Left lung (tissue), 4 donors: ENCODE measurements at regions not wholly inside any gene's neighbourhood (a gene's known extent, or its start where the extent isn't known, plus 50 kb on each side); places are given as distances from the start of the nearest gene placed in this dataset.

Experiments used
- ATAC-seq: fragments of 200-7000 bp; cut with Tn5 transposase; one replicate; pipeline ENCODE4 v1.9.1; 2020; ENCODE audit warnings: moderate library complexity
- DNase-seq, 4 donors: peaks; one replicate each; pipeline ENCODE4 v3.0.0-alpha.2; 2013 to 2020
- H3K27ac ChIP-seq, 2 donors: fragments of 200-600 bp; sonication (generic) in 1 of 2; one replicate each; pipeline versions ENCODE4 v1.5.0 to v1.8.0; 2020 to 2021
- H3K27me3 ChIP-seq, 2 donors: fragments of 200-600 bp; sonication (generic) in 1 of 2; one replicate each; pipeline versions ENCODE4 v1.5.0 to v1.8.0; 2020 to 2021
- H3K36me3 ChIP-seq, 2 donors: fragments of 200-600 bp; sonication (generic) in 1 of 2; one replicate each; pipeline versions ENCODE4 v1.5.0 to v1.8.0; 2020 to 2021
- H3K4me1 ChIP-seq, 2 donors: fragments of 200-600 bp; one replicate each; pipeline ENCODE4 v1.8.0; 2021
- H3K4me3 ChIP-seq, 2 donors: fragments of 200-600 bp; sonication (generic) in 1 of 2; one replicate each; pipeline versions ENCODE4 v1.5.0 to v1.8.0; 2020 to 2021; ENCODE audit warnings: mild to moderate bottlenecking in 1 of 2
- H3K9me3 ChIP-seq, 2 donors: fragments of 200-600 bp; sonication (generic) in 1 of 2; one replicate each; pipeline versions ENCODE4 v1.5.0 to v1.8.0; 2020 to 2021
- intact Hi-C, 2 donors: fragments of 100-400 bp; cut with DNase I; formaldehyde crosslinking; loops; one replicate each; pipeline versions ENCODE4 v1.11.2 to v1.14.2; 2022
- TF ChIP-seq, protein P1 (sequence below), 2 donors: fragments of 200-600 bp; sonication (generic) in 1 of 2; IDR thresholded peaks; one replicate each; pipeline versions ENCODE4 v1.5.0 to v1.8.0; 2021; ENCODE audit warnings: antibody characterized with exemption in 2 of 2
- donor health status: DM: no; HTN: yes; CAD: no.
- donor health status: DM: no; HTN: no; CAD: no.

DNA sequence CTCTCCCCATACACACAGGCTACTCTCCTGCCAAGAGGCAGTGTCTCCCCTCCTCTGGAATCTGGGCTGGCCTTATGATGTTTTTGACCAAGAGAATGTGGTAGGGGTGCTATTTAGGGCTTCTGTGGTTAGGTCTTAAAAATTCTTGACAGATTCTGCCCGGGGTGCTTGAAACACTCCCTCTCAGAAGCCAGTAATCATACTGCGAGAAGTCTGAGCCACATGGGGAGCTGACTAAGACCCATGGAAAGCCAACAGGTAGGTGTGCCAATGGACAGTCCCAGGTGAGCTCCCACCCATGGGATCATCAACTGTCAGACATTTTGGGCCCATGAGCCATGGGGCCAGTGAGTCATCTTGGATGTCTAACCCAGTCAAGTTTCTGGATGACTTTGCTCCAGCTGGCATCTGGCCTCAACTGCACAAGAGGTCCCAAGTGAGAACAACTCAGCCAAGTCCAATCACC is 315.7 kb downstream of the FBXW7 start:
- Histone ChIP-seq H3K9me3 (peaks cover 0 to 5% of the 10 kb centered on the region in 2 donors), H3K27me3 (no peaks in the 10 kb centered on the region), H3K27ac (no peak overlapping the region), H3K4me3 (no peak overlapping the region), H3K4me1 (no peaks in the 10 kb centered on the region), H3K36me3 (no peaks in the 10 kb centered on the region)
- TF ChIP-seq, protein P1, sequence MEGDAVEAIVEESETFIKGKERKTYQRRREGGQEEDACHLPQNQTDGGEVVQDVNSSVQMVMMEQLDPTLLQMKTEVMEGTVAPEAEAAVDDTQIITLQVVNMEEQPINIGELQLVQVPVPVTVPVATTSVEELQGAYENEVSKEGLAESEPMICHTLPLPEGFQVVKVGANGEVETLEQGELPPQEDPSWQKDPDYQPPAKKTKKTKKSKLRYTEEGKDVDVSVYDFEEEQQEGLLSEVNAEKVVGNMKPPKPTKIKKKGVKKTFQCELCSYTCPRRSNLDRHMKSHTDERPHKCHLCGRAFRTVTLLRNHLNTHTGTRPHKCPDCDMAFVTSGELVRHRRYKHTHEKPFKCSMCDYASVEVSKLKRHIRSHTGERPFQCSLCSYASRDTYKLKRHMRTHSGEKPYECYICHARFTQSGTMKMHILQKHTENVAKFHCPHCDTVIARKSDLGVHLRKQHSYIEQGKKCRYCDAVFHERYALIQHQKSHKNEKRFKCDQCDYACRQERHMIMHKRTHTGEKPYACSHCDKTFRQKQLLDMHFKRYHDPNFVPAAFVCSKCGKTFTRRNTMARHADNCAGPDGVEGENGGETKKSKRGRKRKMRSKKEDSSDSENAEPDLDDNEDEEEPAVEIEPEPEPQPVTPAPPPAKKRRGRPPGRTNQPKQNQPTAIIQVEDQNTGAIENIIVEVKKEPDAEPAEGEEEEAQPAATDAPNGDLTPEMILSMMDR (IDR thresholded peaks at IDR 0.05): no peak
- no peak for ATAC-seq
- no peak for DNase-seq
- intact Hi-C loops: no loop called here

DNA sequence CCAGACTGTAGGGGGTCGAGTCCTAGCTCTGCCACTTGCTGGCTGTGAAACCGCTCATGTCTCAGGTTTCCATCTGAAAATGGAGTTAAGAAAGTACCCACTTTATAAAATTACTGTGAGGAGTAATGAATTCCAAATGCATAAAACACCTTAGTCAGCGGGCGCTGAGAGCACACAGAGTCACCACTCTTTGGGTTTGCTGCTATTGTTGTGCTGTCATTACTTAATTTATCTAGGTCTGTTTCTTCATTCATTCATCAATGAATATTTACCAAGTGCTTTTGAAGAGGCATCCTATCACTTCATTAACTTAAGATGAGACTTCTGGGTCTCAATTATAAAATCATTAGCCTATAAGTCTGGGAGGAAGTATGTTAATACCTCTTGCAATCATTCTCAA is 317.3 kb downstream of the FBXW7 start:
- intact Hi-C loops: no loop called here
- TF ChIP-seq, protein P1 (IDR thresholded peaks at IDR 0.05): no peak
- Histone ChIP-seq H3K4me1 (no peaks in the 10 kb centered on the region), H3K27ac (no peak overlapping the region), H3K9me3 (peaks cover 0 to 6% of the 10 kb centered on the region in 2 donors), H3K27me3 (no peaks in the 10 kb centered on the region), H3K4me3 (no peak overlapping the region), H3K36me3 (no peaks in the 10 kb centered on the region)
- no peak for DNase-seq
- ATAC-seq: no peak

DNA sequence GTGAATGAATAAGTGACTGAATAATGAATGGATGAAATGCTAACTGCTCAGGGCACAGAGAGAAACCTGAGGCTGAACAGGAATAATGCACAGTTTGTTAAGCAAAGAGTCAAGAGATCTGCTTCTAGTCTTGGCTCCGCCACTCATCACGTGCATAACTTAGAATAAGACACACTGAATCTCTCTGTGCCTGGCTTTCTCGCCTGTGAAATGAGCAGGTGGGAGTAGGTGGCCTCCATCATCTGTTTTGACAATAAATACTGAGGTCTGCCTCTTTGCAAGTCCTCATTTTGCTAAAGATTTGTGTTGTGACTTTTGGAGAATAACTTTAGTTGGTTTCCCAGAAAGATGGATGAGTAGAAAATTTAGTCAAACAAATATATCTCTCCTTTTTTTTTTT is 318.0 kb downstream of the FBXW7 start:
- H3K27me3 ChIP-seq: no peaks in the 10 kb centered on the region
- H3K4me1 ChIP-seq: no peaks in the 10 kb centered on the region
- intact Hi-C loops: no loop called here
- ATAC-seq (no peak), DNase-seq (no peak)
- TF ChIP-seq, protein P1 (IDR thresholded peaks at IDR 0.05): no peak
- H3K4me3 ChIP-seq: no peak overlapping the region
- peaks cover 0 to 6% of the 10 kb centered on the region in 2 donors for H3K9me3 ChIP-seq
- no peak overlapping the region for H3K27ac ChIP-seq
- H3K36me3 ChIP-seq: no peaks in the 10 kb centered on the region

DNA sequence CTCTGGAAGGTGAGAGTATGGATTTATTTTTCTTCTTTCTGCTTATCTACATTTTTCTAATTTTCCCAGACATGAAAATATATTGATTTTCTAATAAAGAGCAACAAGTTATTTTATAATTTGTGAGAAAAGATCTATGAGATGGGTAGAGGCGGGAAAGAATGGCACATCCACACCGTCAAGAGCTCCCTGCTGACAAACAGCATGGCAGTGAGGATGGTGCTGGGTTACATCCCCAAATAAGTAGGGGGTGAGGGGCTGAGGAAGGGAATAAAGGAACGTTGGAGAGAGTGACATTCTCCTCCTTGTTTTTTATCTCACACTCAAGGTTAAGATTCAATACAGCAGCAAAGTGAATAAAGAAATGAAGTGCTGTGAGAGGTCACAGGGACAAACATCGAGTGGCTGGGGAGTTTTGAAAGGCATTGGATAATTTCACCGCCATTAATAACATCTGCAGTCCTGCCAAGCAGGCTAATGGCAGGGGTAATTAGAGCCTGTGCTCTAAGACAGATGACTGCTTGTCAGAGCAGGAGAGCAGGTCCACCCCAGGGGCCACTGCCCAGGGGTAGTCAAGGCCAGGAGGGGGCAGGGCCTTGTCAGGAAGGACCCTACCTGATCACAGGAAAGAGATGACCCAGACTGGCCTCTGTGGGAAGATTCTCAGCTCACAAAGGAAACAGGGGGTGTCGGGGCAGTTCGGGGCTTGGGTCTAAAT is 323.8 kb downstream of the FBXW7 start:
- intact Hi-C loops: no loop called here
- H3K4me3 ChIP-seq: no peak overlapping the region
- no peaks in the 10 kb centered on the region for H3K27me3 ChIP-seq
- no peak for DNase-seq
- H3K9me3 ChIP-seq: peaks cover 0 to 6% of the 10 kb centered on the region in 2 donors
- no peak overlapping the region for H3K27ac ChIP-seq
- TF ChIP-seq, protein P1 (IDR thresholded peaks at IDR 0.05): no peak
- H3K4me1 ChIP-seq: no peaks in the 10 kb centered on the region
- no peak for ATAC-seq
- H3K36me3 ChIP-seq: no peaks in the 10 kb centered on the region

DNA sequence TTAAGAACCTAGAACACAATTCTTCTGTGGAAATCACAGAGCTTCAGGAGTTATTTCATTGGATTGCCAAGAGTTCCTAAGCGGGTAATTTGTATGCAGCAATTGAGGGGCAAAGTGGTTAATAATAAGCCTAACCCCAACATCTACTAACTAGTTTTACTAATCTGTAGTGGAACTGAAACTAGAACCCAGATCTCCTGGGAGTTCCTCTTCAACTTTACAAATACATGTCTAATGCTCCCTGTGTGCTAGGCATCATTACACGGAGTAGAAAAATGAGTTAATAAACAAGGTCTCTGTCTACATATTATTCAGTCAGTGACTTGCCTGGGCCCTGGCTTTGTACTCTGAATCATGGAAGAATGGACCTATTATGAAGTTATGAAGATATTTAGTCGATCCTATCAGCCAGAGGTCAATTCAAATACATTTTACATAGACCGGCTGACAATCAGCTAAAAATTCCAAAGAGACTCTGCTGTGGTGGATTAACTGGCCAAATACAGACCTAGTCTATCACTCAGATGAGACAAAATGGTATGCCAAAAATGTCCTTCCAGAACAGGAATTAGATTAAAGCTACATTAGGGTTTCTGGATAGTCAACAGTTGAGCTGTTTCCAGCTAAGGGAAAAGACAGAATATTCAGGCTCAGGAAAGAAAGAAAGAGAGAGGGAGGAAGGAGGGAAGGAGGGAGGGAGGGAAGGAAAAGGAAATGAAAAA is 326.0 kb downstream of the FBXW7 start:
- Histone ChIP-seq H3K36me3 (no peaks in the 10 kb centered on the region), H3K27me3 (no peaks in the 10 kb centered on the region)

More for the DNA sequence above, 326.0 kb downstream of the FBXW7 start:
- intact Hi-C loops: no loop called here
- DNase-seq (no peak), ATAC-seq (no peak)
- no peaks in the 10 kb centered on the region for H3K9me3 ChIP-seq
- H3K27ac ChIP-seq: no peak overlapping the region
- TF ChIP-seq, protein P1 (IDR thresholded peaks at IDR 0.05): no peak
- H3K4me1 ChIP-seq: peaks cover 0 to 5% of the 10 kb centered on the region in 2 donors
- no peak overlapping the region for H3K4me3 ChIP-seq
